Natural killer cell (primary cell): ENCODE measurements at regions not wholly inside any gene's neighbourhood (a gene's known extent, or its start where the extent isn't known, plus 50 kb on each side); places are given as distances from the start of the nearest gene placed in this dataset.

ENCODE experiments used
- ATAC-seq, 3 donors: fragments of 150-1000 bp in 2 of 3; fragments of 200-7000 bp in 1 of 3; cut with Tn5 transposase; 1 replicate in 1 of 3; 2 replicates in 2 of 3; pipeline ENCODE4 v1.10.0; 2021; ENCODE audit warnings: mild to moderate bottlenecking in 2 of 3, moderate library complexity in 2 of 3
- DNase-seq, 2 donors: peaks; one replicate each; pipeline versions ENCODE4 v3.0.0 to v3.0.0-alpha.2; 2013 to 2021; ENCODE audit warnings: mixed read lengths in 1 of 2
- H3K27ac ChIP-seq: one replicate; pipeline ENCODE4 v1.5.1; 2013; ENCODE audit warnings: mild to moderate bottlenecking, low read length
- H3K27me3 ChIP-seq: one replicate; pipeline ENCODE4 v1.6.1; 2013; ENCODE audit warnings: low read length; ENCODE audit not compliant: control insufficient read depth, insufficient read depth
- H3K36me3 ChIP-seq: one replicate; pipeline ENCODE4 v1.6.1; 2013; ENCODE audit warnings: low read length; ENCODE audit not compliant: control insufficient read depth, insufficient read depth
- H3K4me1 ChIP-seq: one replicate; pipeline ENCODE4 v1.6.1; 2013; ENCODE audit warnings: low read length; ENCODE audit not compliant: control insufficient read depth, insufficient read depth
- H3K4me3 ChIP-seq: one replicate; pipeline ENCODE4 v1.5.1; 2013; ENCODE audit warnings: low read length
- H3K9me3 ChIP-seq: one replicate; pipeline ENCODE4 v1.6.1; 2013; ENCODE audit warnings: low read length; ENCODE audit not compliant: control insufficient read depth, insufficient read depth
- H3K27ac Mint-ChIP-seq, 2 donors: one replicate each; pipeline ENCODE4 v1.8.0; 2022; ENCODE audit warnings: mild to moderate bottlenecking in 2 of 2, mixed read lengths in 2 of 2, moderate library complexity in 1 of 2
- H3K27me3 Mint-ChIP-seq, 2 donors: one replicate each; pipeline ENCODE4 v1.8.0; 2022; ENCODE audit warnings: low read depth in 2 of 2, mixed read lengths in 2 of 2
- H3K36me3 Mint-ChIP-seq: one replicate; pipeline ENCODE4 v1.8.0; 2022; ENCODE audit warnings: mixed read lengths
- H3K4me1 Mint-ChIP-seq, 2 donors: one replicate each; pipeline ENCODE4 v1.8.0; 2022; ENCODE audit warnings: mixed read lengths in 2 of 2
- H3K4me3 Mint-ChIP-seq: one replicate; pipeline ENCODE4 v1.8.0; 2022; ENCODE audit warnings: mild to moderate bottlenecking, moderate library complexity, mixed read lengths
- H3K9me3 Mint-ChIP-seq, 2 donors: one replicate each; pipeline ENCODE4 v1.8.0; 2022; ENCODE audit warnings: mixed read lengths in 2 of 2
- CTCF ChIP-seq: fragments of 200-600 bp; IDR thresholded peaks from one replicate; pipeline ENCODE4 v1.8.0; 2022; ENCODE audit warnings: antibody characterized with exemption
- WGBS: methylation state at CpG from one replicate; pipeline ENCODE4 v1.1.7; 2013; ENCODE audit warnings: missing lambda C conversion rate; ENCODE audit not compliant: insufficient coverage; 5-methylcytosine and 5-hydroxymethylcytosine counted together
- intact Hi-C: fragments of 100-400 bp; cut with micrococcal nuclease; formaldehyde crosslinking; loops from one replicate; pipeline ENCODE4 v1.14.2; 2022

GRCh38 chr1:171434717-171435346 is 50.5 kb upstream of the PRRC2C start:
- Mint-ChIP-seq H3K4me3 (no peak overlapping the region), H3K4me1 (peaks cover 0 to 5% of the 10 kb centered on the region in 2 donors), H3K9me3 (no peaks in the 10 kb centered on the region), H3K27me3 (peaks cover under 1 to 5% of the 10 kb centered on the region in 2 donors), H3K27ac (no peak overlapping the region), H3K36me3 (no peaks in the 10 kb centered on the region)
- Histone ChIP-seq H3K27ac (no peak overlapping the region), H3K36me3 (no peaks in the 10 kb centered on the region), H3K9me3 (no peaks in the 10 kb centered on the region), H3K4me3 (no peak overlapping the region), H3K4me1 (no peaks in the 10 kb centered on the region), H3K27me3 (no peaks in the 10 kb centered on the region)
- no peak for TF ChIP-seq CTCF
- WGBS = 39% methylated on average over 9 of the region's 9 CpGs
- intact Hi-C loops = no loop called here
- DNase-seq = peak in 1 of 2 donors; percentile 23
- ATAC-seq = no peak
